Pancreas (tissue), 10 donors: ENCODE measurements at regions not wholly inside any gene's neighbourhood (a gene's known extent, or its start where the extent isn't known, plus 50 kb on each side); places are given as distances from the start of the nearest gene placed in this dataset.

Experiments used
- ATAC-seq, 4 donors: fragments of 200-7000 bp; cut with Tn5 transposase; one replicate each; pipeline versions ENCODE4 v1.8.0 to v1.9.1; 2020; ENCODE audit warnings: mild to moderate bottlenecking in 4 of 4, moderate library complexity in 4 of 4
- DNase-seq, 6 donors: peaks; one replicate each; pipeline ENCODE4 v3.0.0-alpha.2; 2020
- FAIRE-seq: peaks from 2 replicates; lab custom pipeline; 2012; peaks lifted over from hg19 to GRCh38; lab: Jason Lieb, UNC
- H3K27ac ChIP-seq, 4 donors: fragments of 200-600 bp; sonication (generic); 1 replicate in 3 of 4; 2 replicates in 1 of 4; pipeline versions ENCODE4 v1.5.0 to v1.8.0; 2020
- H3K27me3 ChIP-seq, 4 donors: fragments of 200-600 bp; one replicate each; pipeline ENCODE4 v1.8.0; 2021
- H3K36me3 ChIP-seq, 3 donors: fragments of 200-600 bp; sonication (generic) in 1 of 3; one replicate each; pipeline versions ENCODE4 v1.5.0 to v1.8.0; 2020 to 2021
- H3K4me1 ChIP-seq, 3 donors: fragments of 200-600 bp; one replicate each; pipeline ENCODE4 v1.8.0; 2021
- H3K4me3 ChIP-seq, 4 donors: fragments of 200-600 bp; sonication (generic) in 2 of 4; one replicate each; pipeline versions ENCODE4 v1.5.0 to v1.8.0; 2020 to 2021
- H3K9me3 ChIP-seq, 4 donors: fragments of 200-600 bp; one replicate each; pipeline ENCODE4 v1.8.0; 2021
- CTCF ChIP-seq, 4 donors: fragments of 200-600 bp; sonication (generic) in 3 of 4; IDR thresholded peaks; one replicate each; pipeline versions ENCODE4 v1.5.0 to v1.8.0; 2021; ENCODE audit warnings: antibody characterized with exemption in 4 of 4
- WGBS, 2 donors: extraction: QIAGEN DNeasy Blood & Tissue Kit; methylation state at CpG; one replicate each; pipeline ENCODE4 v1.1.7; 2013; 5-methylcytosine and 5-hydroxymethylcytosine counted together
- intact Hi-C, 3 donors: fragments of 100-400 bp; cut with DNase I; formaldehyde crosslinking; loops; one replicate each; pipeline versions ENCODE4 v1.11.1 to v1.14.2; 2022
- donor health status: healthy with polysubstance abuse.
- donor health status: DM: no; HTN: no; CAD: no; lungs with moderate emphysema.
- donor health status: DM: no; HTN: no; CAD: no.
- donor health status: control.
- donor health status: control.
- donor health status: Bipolar disorder and iron deficiency.
- donor health status: DM: yes; HTN: yes; CAD: no.
- donor health status: DM: no; HTN: no; CAD: no.
- donor health status: DM: no; HTN: no; CAD: no.
- donor health status: DM: yes; HTN: yes; CAD: no.

GRCh38 chr18:67342159-67342558, 174.4 kb downstream of the DSEL start:
- FAIRE-seq: no peak
- ATAC-seq: no peak
- WGBS, 2 donors: 31 to 38% methylated on average over 2 of the region's 2 CpGs
- Histone ChIP-seq H3K27ac (no peak overlapping the region), H3K4me3 (no peak overlapping the region), H3K27me3 (no peaks in the 10 kb centered on the region), H3K36me3 (no peaks in the 10 kb centered on the region), H3K4me1 (no peaks in the 10 kb centered on the region), H3K9me3 (no peaks in the 10 kb centered on the region)
- no peak for DNase-seq
- intact Hi-C loops: no loop called here
- TF ChIP-seq CTCF (IDR thresholded peaks at IDR 0.05): no peak

DNA sequence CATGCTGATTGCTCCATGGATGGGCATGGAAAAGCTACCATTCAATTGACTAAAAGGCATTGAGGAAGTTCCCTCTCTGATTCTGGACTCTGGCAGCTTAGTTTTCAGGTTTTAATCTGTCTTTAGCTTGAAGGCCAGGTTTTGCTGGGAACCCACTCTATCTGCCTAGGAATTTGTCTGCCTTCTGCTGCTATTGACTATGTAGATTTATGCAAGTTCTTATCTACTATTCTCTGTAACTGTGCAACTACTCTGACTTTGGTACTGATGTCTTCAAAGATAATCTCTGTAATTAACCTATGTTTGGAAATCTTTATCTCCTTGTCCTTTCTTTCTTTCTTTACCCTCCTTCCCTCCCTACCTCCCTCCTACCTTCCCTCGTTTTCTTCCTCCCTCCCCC, 178.8 kb downstream of the DSEL start:
- intact Hi-C loops: no loop called here
- no peaks in the 10 kb centered on the region for H3K4me1 ChIP-seq
- no peak for TF ChIP-seq CTCF (IDR thresholded peaks at IDR 0.05)
- FAIRE-seq (no peak), ATAC-seq (no peak), DNase-seq (no peak)
- no peak overlapping the region for H3K27ac ChIP-seq
- no peaks in the 10 kb centered on the region for H3K9me3 ChIP-seq
- no peaks in the 10 kb centered on the region for H3K36me3 ChIP-seq
- WGBS, 2 donors: 13 to 14% methylated on average over 1 of the region's 1 CpG
- no peaks in the 10 kb centered on the region for H3K27me3 ChIP-seq
- no peak overlapping the region for H3K4me3 ChIP-seq

DNA sequence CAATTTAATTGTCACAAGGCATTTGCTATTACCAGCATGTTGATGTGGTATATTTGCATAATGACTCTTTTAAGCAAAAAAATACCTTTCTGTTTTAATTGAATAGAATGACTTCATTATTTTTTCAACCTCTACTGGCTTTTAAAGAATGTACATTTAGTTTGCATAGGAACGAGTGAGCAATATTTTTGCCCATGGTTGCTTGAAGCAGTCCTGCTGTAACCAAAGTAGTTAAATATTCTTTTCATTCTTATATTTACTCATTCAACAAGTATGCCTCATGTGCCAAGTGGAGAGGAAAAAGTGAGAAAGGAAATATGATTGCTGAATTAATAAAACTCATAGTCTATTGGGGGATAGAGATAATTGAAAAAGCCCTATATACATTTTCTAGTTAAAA, 184.7 kb downstream of the DSEL start:
- Histone ChIP-seq H3K36me3 (no peaks in the 10 kb centered on the region), H3K27ac (no peak overlapping the region), H3K4me1 (no peaks in the 10 kb centered on the region), H3K27me3 (no peaks in the 10 kb centered on the region), H3K9me3 (no peaks in the 10 kb centered on the region), H3K4me3 (no peak overlapping the region)
- no peak for TF ChIP-seq CTCF (IDR thresholded peaks at IDR 0.05)
- FAIRE-seq (no peak), ATAC-seq (no peak), DNase-seq (no peak)
- WGBS, 2 donors: 17 to 21% methylated on average over 1 of the region's 1 CpG
- intact Hi-C loops: no loop called here

GRCh38 chr18:67319109-67319508, 197.4 kb downstream of the DSEL start:
- intact Hi-C loops: no loop called here
- Histone ChIP-seq H3K4me1 (no peaks in the 10 kb centered on the region), H3K27ac (no peak overlapping the region), H3K36me3 (no peaks in the 10 kb centered on the region), H3K27me3 (no peaks in the 10 kb centered on the region), H3K9me3 (no peaks in the 10 kb centered on the region), H3K4me3 (no peak overlapping the region)
- no peak for FAIRE-seq
- no peak for DNase-seq
- 60 to 69% methylated on average over 2 of the region's 2 CpGs for WGBS, 2 donors
- no peak for ATAC-seq
- TF ChIP-seq CTCF (IDR thresholded peaks at IDR 0.05): no peak

- no peak for TF ChIP-seq CTCF (IDR thresholded peaks at IDR 0.05)
- Histone ChIP-seq H3K9me3 (no peaks in the 10 kb centered on the region), H3K4me1 (no peaks in the 10 kb centered on the region), H3K4me3 (no peak overlapping the region), H3K27me3 (no peaks in the 10 kb centered on the region), H3K36me3 (no peaks in the 10 kb centered on the region), H3K27ac (no peak overlapping the region)
- intact Hi-C loops: no loop called here
- ATAC-seq (no peak), DNase-seq (no peak), FAIRE-seq (no peak)
These were observed 197.9 kb downstream of the DSEL start for GRCh38 chr18:67318651-67319050.
